OCI-LY3 (cell line): ENCODE measurements at regions not wholly inside any gene's neighbourhood (a gene's known extent, or its start where the extent isn't known, plus 50 kb on each side); places are given as distances from the start of the nearest gene placed in this dataset.
"Not testable (repeated sequence)": the region's sequence is repeated elsewhere in the genome, so short reads cannot be mapped to it uniquely, and the experiment has no call there.

Source experiments
- H2AFZ ChIP-seq: fragments of 200-600, 300-600 bp; shearing (Covaris generic); 2 replicates; pipeline ENCODE4 v1.6.0; 2014; ENCODE audit warnings: antibody characterized with exemption, low read depth, low read length
- H3K27ac ChIP-seq: fragments of 200-600, 300-600 bp; sonication (generic); 2 replicates; pipeline ENCODE4 v1.5.1; 2014; ENCODE audit warnings: mild to moderate bottlenecking, low read length, moderate library complexity, mixed read lengths
- H3K27me3 ChIP-seq: fragments of 200-600, 300-600 bp; sonication (generic); 2 replicates; pipeline ENCODE4 v1.6.1; 2014; ENCODE audit warnings: low read depth, low read length, mixed read lengths
- H3K36me3 ChIP-seq: fragments of 200-600, 300-600 bp; sonication (generic); replicated peaks from 2 replicates; pipeline ENCODE3; 2014; ENCODE audit warnings: low read depth, low read length, mixed read lengths
- H3K4me1 ChIP-seq: fragments of 300-600, 200-600 bp; sonication (generic); 2 replicates; pipeline ENCODE4 v1.6.1; 2014; ENCODE audit warnings: low read length, mixed read lengths
- H3K4me2 ChIP-seq: fragments of 200-600, 300-600 bp; sonication (generic); 2 replicates; pipeline ENCODE4 v1.6.1; 2014; ENCODE audit warnings: low read length, mixed read lengths
- H3K4me3 ChIP-seq: fragments of 300-600, 200-600 bp; sonication (generic); 2 replicates; pipeline ENCODE4 v1.5.1; 2014; ENCODE audit warnings: antibody characterized with exemption, mild to moderate bottlenecking, low read length, moderate library complexity
- H3K79me2 ChIP-seq: fragments of 300-600, 200-600 bp; shearing (Covaris generic); 2 replicates; pipeline ENCODE4 v1.6.1; 2014; ENCODE audit warnings: mild to moderate bottlenecking, low read length, mixed read lengths
- H3K9ac ChIP-seq: fragments of 300-600, 200-600 bp; shearing (Covaris generic); 2 replicates; pipeline ENCODE4 v1.6.0; 2014; ENCODE audit warnings: mild to moderate bottlenecking, low read length, moderate library complexity
- H3K9me3 ChIP-seq: fragments of 200-600, 300-600 bp; shearing (Covaris generic); 2 replicates; pipeline ENCODE4 v1.6.1; 2014; ENCODE audit warnings: low read length, mixed read lengths; ENCODE audit not compliant: insufficient read depth
- H4K20me1 ChIP-seq: fragments of 200-600, 300-600 bp; sonication (generic); 2 replicates; pipeline ENCODE4 v1.6.1; 2016; ENCODE audit warnings: low read length, mixed read lengths; ENCODE audit not compliant: insufficient read depth
- EZH2phosphoT487 ChIP-seq: fragments of 200-600 bp; shearing (Covaris generic); IDR thresholded peaks from 2 replicates; pipeline ENCODE4 v1.6.1; 2018; ENCODE audit warnings: antibody characterized with exemption, mixed run types, low read depth
- TF ChIP-seq, protein P1 (sequence below): fragments of 200-600, 300-600 bp; sonication (generic); IDR thresholded peaks from 2 replicates; pipeline ENCODE4 v1.5.1; 2014; ENCODE audit warnings: antibody characterized with exemption, low read length, low read depth

DNA sequence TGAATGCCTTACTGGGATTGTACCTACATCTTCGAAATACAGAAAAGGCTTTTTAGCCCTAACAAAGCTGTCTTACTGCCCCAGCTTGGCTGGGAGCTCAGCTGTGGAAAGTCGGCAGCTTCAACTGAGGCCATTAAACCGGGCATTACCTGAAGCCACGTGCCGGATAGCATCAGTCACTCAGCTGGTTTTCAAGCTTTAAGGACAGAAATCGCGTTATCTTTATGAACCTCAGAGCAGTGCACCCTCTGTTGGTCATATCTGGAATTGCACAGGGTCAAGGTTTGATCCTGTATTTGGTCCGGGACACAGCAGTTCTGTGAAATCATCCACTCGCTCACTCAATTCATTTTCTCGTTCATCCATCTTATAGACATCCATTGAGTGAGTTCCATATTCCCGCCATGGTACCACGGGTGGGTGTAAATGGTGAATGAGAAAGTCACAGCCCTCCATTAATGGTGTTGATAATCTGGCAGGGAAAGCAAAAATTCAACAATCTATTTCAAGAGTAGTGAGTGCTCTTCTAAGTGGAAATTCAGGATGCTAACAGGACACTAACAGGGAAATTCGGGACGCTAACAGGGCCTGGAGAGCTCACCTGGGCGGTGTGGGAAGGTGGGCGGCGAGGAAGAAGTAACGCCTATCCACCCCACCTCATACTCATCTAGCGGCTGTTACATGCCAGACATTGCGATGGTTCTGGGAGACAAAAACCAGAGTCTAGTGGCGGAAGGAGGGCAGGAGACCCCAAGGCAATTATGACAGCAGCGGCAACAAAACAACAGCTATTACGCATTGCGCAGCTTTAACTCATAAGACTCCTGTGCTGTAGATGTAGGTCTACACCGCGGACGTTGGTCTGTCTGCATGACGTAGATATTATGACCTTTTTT lies 60.6 kb upstream of the TCL1A start:
- H2AFZ ChIP-seq, result no peak overlapping the region
- TF ChIP-seq, protein P1, sequence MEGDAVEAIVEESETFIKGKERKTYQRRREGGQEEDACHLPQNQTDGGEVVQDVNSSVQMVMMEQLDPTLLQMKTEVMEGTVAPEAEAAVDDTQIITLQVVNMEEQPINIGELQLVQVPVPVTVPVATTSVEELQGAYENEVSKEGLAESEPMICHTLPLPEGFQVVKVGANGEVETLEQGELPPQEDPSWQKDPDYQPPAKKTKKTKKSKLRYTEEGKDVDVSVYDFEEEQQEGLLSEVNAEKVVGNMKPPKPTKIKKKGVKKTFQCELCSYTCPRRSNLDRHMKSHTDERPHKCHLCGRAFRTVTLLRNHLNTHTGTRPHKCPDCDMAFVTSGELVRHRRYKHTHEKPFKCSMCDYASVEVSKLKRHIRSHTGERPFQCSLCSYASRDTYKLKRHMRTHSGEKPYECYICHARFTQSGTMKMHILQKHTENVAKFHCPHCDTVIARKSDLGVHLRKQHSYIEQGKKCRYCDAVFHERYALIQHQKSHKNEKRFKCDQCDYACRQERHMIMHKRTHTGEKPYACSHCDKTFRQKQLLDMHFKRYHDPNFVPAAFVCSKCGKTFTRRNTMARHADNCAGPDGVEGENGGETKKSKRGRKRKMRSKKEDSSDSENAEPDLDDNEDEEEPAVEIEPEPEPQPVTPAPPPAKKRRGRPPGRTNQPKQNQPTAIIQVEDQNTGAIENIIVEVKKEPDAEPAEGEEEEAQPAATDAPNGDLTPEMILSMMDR, result peak; percentile 89
- TF ChIP-seq EZH2phosphoT487, result no peak
- no peaks in the 10 kb centered on the region for H3K4me1 ChIP-seq

DNA sequence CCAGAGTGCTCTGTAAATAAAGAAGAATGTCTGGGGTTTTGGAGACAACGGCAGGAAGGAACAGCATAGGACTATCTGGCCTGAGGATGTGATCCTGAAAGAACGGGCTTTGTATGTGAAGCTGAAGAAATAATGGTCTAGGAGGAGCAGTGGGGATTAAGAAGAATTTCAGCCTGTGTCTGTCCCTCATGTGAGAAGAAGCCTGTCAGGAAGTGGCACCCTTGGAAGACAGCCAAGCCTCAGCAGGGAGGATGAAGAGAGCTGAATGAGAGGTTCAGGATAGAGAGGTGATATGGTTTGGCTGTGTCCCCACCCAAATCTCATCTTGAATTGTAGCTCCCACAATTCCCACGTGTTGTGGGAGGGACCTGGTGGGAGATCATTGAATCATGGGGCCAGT lies 56.9 kb upstream of the TCL1A start:
- Histone ChIP-seq H3K4me2 (no peak overlapping the region), H3K9me3 (no peaks in the 10 kb centered on the region), H4K20me1 (no peaks in the 10 kb centered on the region), H3K36me3 (no peaks in the 10 kb centered on the region), H3K4me1 (no peaks in the 10 kb centered on the region), H2AFZ (no peak overlapping the region), H3K79me2 (no peaks in the 10 kb centered on the region), H3K4me3 (no peak overlapping the region), H3K9ac (no peak overlapping the region), H3K27me3 (peaks cover 9% of the 10 kb centered on the region; the same call in 1 of the 2 replicates), H3K27ac (no peak overlapping the region)
- no peak for TF ChIP-seq EZH2phosphoT487
- TF ChIP-seq, protein P1, result no peak

More for the DNA sequence above, 60.6 kb upstream of the TCL1A start:
- Histone ChIP-seq H4K20me1 (no peaks in the 10 kb centered on the region), H3K27ac (no peak overlapping the region), H3K4me3 (no peak overlapping the region), H3K79me2 (no peaks in the 10 kb centered on the region), H3K36me3 (no peaks in the 10 kb centered on the region), H3K9me3 (no peaks in the 10 kb centered on the region), H3K27me3 (no peaks in the 10 kb centered on the region), H3K9ac (no peak overlapping the region), H3K4me2 (no peak overlapping the region)

DNA sequence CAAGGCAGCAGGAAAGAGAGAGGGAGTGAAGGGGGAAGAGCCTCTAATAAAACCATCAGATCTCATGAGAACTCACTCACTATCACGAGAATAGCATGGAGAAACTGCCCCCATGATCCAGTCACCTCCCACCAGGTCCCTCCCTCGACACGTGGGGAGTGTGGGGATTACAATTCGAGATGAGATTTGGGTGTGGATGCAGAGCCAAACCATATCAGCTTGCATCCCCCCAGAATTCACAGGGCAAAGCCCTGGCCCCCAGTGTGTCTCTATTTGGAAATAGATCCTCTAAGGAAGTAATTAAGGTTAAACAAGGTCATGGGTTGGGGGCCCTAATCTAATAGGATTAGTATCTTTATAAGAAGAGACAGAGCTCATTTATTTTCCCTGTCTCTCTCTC lies 56.1 kb upstream of the TCL1A start:
- H3K4me2 ChIP-seq, result no peak overlapping the region
- H3K4me1 ChIP-seq, result no peaks in the 10 kb centered on the region
- H3K79me2 ChIP-seq, result no peaks in the 10 kb centered on the region
- no peak overlapping the region for H3K9ac ChIP-seq
- no peaks in the 10 kb centered on the region for H4K20me1 ChIP-seq
- no peak overlapping the region for H3K27ac ChIP-seq
- no peaks in the 10 kb centered on the region for H3K9me3 ChIP-seq
- H3K27me3 ChIP-seq, result peaks cover 9% of the 10 kb centered on the region; the same call in 1 of the 2 replicates
- TF ChIP-seq, protein P1, result no peak
- TF ChIP-seq EZH2phosphoT487, result no peak
- H2AFZ ChIP-seq, result no peak overlapping the region
- no peak overlapping the region for H3K4me3 ChIP-seq
- no peaks in the 10 kb centered on the region for H3K36me3 ChIP-seq

DNA sequence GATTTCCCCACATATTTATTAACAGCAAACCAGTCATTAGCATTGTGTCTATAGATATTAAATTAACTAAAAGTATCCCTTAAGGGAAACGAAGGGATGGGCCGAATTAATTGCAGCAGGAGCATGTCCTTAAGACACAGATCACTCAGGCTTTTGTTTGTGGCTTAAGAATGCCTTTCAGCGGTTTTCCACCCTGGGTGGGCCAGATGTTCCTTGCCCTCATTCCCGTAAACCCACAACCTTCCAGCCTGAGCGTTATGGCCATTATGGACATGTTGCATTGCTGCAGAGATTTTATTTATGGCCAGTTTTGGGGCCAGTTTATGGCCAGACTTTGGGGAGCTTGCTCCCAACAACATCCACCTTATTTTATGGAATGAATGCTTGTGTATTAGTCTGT lies 55.5 kb upstream of the TCL1A start:
- not testable (repeated sequence) for H3K27me3 ChIP-seq, H3K4me1 ChIP-seq, H3K36me3 ChIP-seq, H3K4me2 ChIP-seq, H3K27ac ChIP-seq, H2AFZ ChIP-seq, H3K79me2 ChIP-seq, H3K9ac ChIP-seq, H4K20me1 ChIP-seq, H3K4me3 ChIP-seq, H3K9me3 ChIP-seq
